Tibial artery (tissue), 4 donors: ENCODE measurements at regions not wholly inside any gene's neighbourhood (a gene's known extent, or its start where the extent isn't known, plus 50 kb on each side); places are given as distances from the start of the nearest gene placed in this dataset.

Source experiments
- DNase-seq, 2 donors: peaks; one replicate each; pipeline ENCODE4 v3.0.0-alpha.2; 2019
- H3K27ac ChIP-seq, 2 donors: fragments of 200-600 bp; sonication (generic) in 1 of 2; 1 replicate in 1 of 2; 2 replicates in 1 of 2; pipeline ENCODE4 v1.5.1; 2018 to 2019; ENCODE audit warnings: mild to moderate bottlenecking in 1 of 2
- H3K27me3 ChIP-seq, 2 donors: fragments of 200-600 bp; sonication (generic) in 1 of 2; one replicate each; pipeline versions ENCODE4 v1.5.1 to v1.6.0; 2016 to 2019
- H3K36me3 ChIP-seq, 3 donors: fragments of 200-600 bp; sonication (generic) in 2 of 3; one replicate each; pipeline ENCODE4 v1.5.1; 2016 to 2019; ENCODE audit warnings: mild to moderate bottlenecking in 2 of 3
- H3K4me1 ChIP-seq, 4 donors: fragments of 200-600 bp; sonication (generic) in 2 of 4; 1 replicate in 3 of 4; 2 replicates in 1 of 4; pipeline ENCODE4 v1.5.1; 2016 to 2019
- H3K4me3 ChIP-seq, 2 donors: fragments of 200-600 bp; sonication (generic) in 1 of 2; 1 replicate in 1 of 2; 2 replicates in 1 of 2; pipeline ENCODE4 v1.5.1; 2018 to 2019; ENCODE audit warnings: mild to moderate bottlenecking in 2 of 2
- H3K9me3 ChIP-seq, 3 donors: fragments of 200-600 bp; sonication (generic) in 1 of 3; one replicate each; pipeline ENCODE4 v1.5.1; 2016 to 2019
- CTCF ChIP-seq, 2 experiments: fragments of 200-600 bp in 1 of 2; fragments of 450-650 bp in 1 of 2; IDR thresholded peaks; one replicate each; pipeline ENCODE4 v1.5.1; 2017 to 2019; ENCODE audit warnings: antibody characterized with exemption in 2 of 2, mild to moderate bottlenecking in 1 of 2, moderate library complexity in 1 of 2
- intact Hi-C: fragments of 100-400 bp; cut with DNase I; formaldehyde crosslinking; loops from one replicate; pipeline ENCODE4 v1.15.0; 2023; ENCODE audit warnings: low total_unique reads

GRCh38 chr13:64256751-64257150 lies 2841.1 kb upstream of the PCDH20 start:
- no peak overlapping the region for H3K4me3 ChIP-seq
- intact Hi-C loops, result no loop called here
- H3K36me3 ChIP-seq, result no peaks in the 10 kb centered on the region
- H3K27me3 ChIP-seq, result no peaks in the 10 kb centered on the region
- DNase-seq, result no peak
- H3K4me1 ChIP-seq, result no peaks in the 10 kb centered on the region
- peaks cover 0 to under 1% (median 0%) of the 10 kb centered on the region in 3 donors for H3K9me3 ChIP-seq
- H3K27ac ChIP-seq, result no peak overlapping the region
- TF ChIP-seq CTCF (IDR thresholded peaks at IDR 0.05), result no peak

- no peak for TF ChIP-seq CTCF (IDR thresholded peaks at IDR 0.05)
- Histone ChIP-seq H3K27ac (no peak overlapping the region), H3K27me3 (no peaks in the 10 kb centered on the region), H3K4me1 (no peaks in the 10 kb centered on the region), H3K4me3 (no peak overlapping the region), H3K36me3 (no peaks in the 10 kb centered on the region), H3K9me3 (peaks cover 0 to 8% (median 0%) of the 10 kb centered on the region in 3 donors)
- intact Hi-C loops, result no loop called here
- DNase-seq, result no peak
Observed at GRCh38 chr13:64255988-64256387, 2840.3 kb upstream of the PCDH20 start.

GRCh38 chr13:64248371-64249065 lies 2832.9 kb upstream of the PCDH20 start:
- no peaks in the 10 kb centered on the region for H3K36me3 ChIP-seq
- DNase-seq, result no peak
- H3K4me1 ChIP-seq, result no peaks in the 10 kb centered on the region
- H3K4me3 ChIP-seq, result no peak overlapping the region
- peaks cover 0 to 10% (median 0%) of the 10 kb centered on the region in 3 donors for H3K9me3 ChIP-seq
- TF ChIP-seq CTCF (IDR thresholded peaks at IDR 0.05), result no peak
- H3K27me3 ChIP-seq, result no peaks in the 10 kb centered on the region
- intact Hi-C loops, result no loop called here
- no peak overlapping the region for H3K27ac ChIP-seq

- intact Hi-C loops, result no loop called here
- no peak for TF ChIP-seq CTCF (IDR thresholded peaks at IDR 0.05)
- no peak overlapping the region for H3K4me3 ChIP-seq
- H3K27ac ChIP-seq, result no peak overlapping the region
- H3K27me3 ChIP-seq, result no peaks in the 10 kb centered on the region
- DNase-seq, result no peak
- H3K36me3 ChIP-seq, result no peaks in the 10 kb centered on the region
- no peaks in the 10 kb centered on the region for H3K4me1 ChIP-seq
- H3K9me3 ChIP-seq, result no peaks in the 10 kb centered on the region
Observed at GRCh38 chr13:64239372-64239771, 2823.7 kb upstream of the PCDH20 start.

GRCh38 chr13:64234255-64234654 lies 2818.6 kb upstream of the PCDH20 start:
- H3K9me3 ChIP-seq, result no peaks in the 10 kb centered on the region
- no peak overlapping the region for H3K27ac ChIP-seq
- intact Hi-C loops, result no loop called here
- no peaks in the 10 kb centered on the region for H3K36me3 ChIP-seq
- no peaks in the 10 kb centered on the region for H3K27me3 ChIP-seq
- H3K4me1 ChIP-seq, result no peaks in the 10 kb centered on the region
- TF ChIP-seq CTCF (IDR thresholded peaks at IDR 0.05), result no peak
- no peak for DNase-seq
- H3K4me3 ChIP-seq, result no peak overlapping the region

- Histone ChIP-seq H3K36me3 (no peaks in the 10 kb centered on the region), H3K27ac (no peak overlapping the region), H3K27me3 (no peaks in the 10 kb centered on the region), H3K4me1 (no peaks in the 10 kb centered on the region), H3K4me3 (no peak overlapping the region), H3K9me3 (no peaks in the 10 kb centered on the region)
- no peak for DNase-seq
- no peak for TF ChIP-seq CTCF (IDR thresholded peaks at IDR 0.05)
- intact Hi-C loops, result no loop called here
Observed at GRCh38 chr13:64223016-64223415, 2807.4 kb upstream of the PCDH20 start.
